ENCODE measurements at regions not wholly inside any gene's neighbourhood (a gene's known extent, or its start where the extent isn't known, plus 50 kb on each side); places are given as distances from the start of the nearest gene placed in this dataset.

GRCh38 chr2:71832844-71833243, 314.8 kb downstream of the CYP26B1 start:
- DNase-seq (ENCODE audit: low spot score), result no peak
- H3K4me3 Mint-ChIP-seq (ENCODE audit: unreplicated experiment), result no peak overlapping the region
- H3K9me3 Mint-ChIP-seq (ENCODE audit: low read depth), result no peaks in the 10 kb centered on the region
- no peak for TF ChIP-seq CTCF (IDR thresholded peaks at IDR 0.05)
- H3K27ac Mint-ChIP-seq (ENCODE audit: unreplicated experiment), result no peak overlapping the region
- no peaks in the 10 kb centered on the region for H3K27me3 Mint-ChIP-seq (ENCODE audit: low read depth)
- H3K36me3 Mint-ChIP-seq (ENCODE audit: low read depth), result peaks cover 1% of the 10 kb centered on the region
- H3K4me1 Mint-ChIP-seq (ENCODE audit: low read depth), result peaks cover 3% of the 10 kb centered on the region

- Mint-ChIP-seq H3K9me3 (ENCODE audit: low read depth) (no peaks in the 10 kb centered on the region), H3K4me1 (ENCODE audit: low read depth) (peaks cover 3% of the 10 kb centered on the region), H3K4me3 (ENCODE audit: unreplicated experiment) (no peak overlapping the region), H3K27ac (ENCODE audit: unreplicated experiment) (no peak overlapping the region), H3K27me3 (ENCODE audit: low read depth) (no peaks in the 10 kb centered on the region), H3K36me3 (ENCODE audit: low read depth) (peaks cover 1% of the 10 kb centered on the region)
- no peak for DNase-seq (ENCODE audit: low spot score)
- no peak for TF ChIP-seq CTCF (IDR thresholded peaks at IDR 0.05)
Measured at GRCh38 chr2:71832388-71832787, 315.3 kb downstream of the CYP26B1 start.

GRCh38 chr2:71831193-71831577, 316.5 kb downstream of the CYP26B1 start:
- H3K27ac Mint-ChIP-seq (ENCODE audit: unreplicated experiment), result no peak overlapping the region
- H3K36me3 Mint-ChIP-seq (ENCODE audit: low read depth), result no peaks in the 10 kb centered on the region
- peak; percentile 10 for TF ChIP-seq CTCF (IDR thresholded peaks at IDR 0.05)
- peak overlapping the region; percentile 20 for H3K4me3 Mint-ChIP-seq (ENCODE audit: unreplicated experiment)
- no peak for DNase-seq (ENCODE audit: low spot score)
- peaks cover 3% of the 10 kb centered on the region for H3K4me1 Mint-ChIP-seq (ENCODE audit: low read depth)
- no peaks in the 10 kb centered on the region for H3K27me3 Mint-ChIP-seq (ENCODE audit: low read depth)
- H3K9me3 Mint-ChIP-seq (ENCODE audit: low read depth), result no peaks in the 10 kb centered on the region

GRCh38 chr2:71830497-71831192, 317.0 kb downstream of the CYP26B1 start:
- Mint-ChIP-seq H3K27ac (ENCODE audit: unreplicated experiment) (no peak overlapping the region), H3K4me1 (ENCODE audit: low read depth) (peaks cover 3% of the 10 kb centered on the region), H3K4me3 (ENCODE audit: unreplicated experiment) (peak overlapping the region; percentile 20), H3K27me3 (ENCODE audit: low read depth) (no peaks in the 10 kb centered on the region), H3K9me3 (ENCODE audit: low read depth) (no peaks in the 10 kb centered on the region), H3K36me3 (ENCODE audit: low read depth) (no peaks in the 10 kb centered on the region)
- peak; percentile 3 for TF ChIP-seq CTCF (IDR thresholded peaks at IDR 0.05)
- DNase-seq (ENCODE audit: low spot score), result no peak

GRCh38 chr2:71829008-71829407, 318.7 kb downstream of the CYP26B1 start:
- Mint-ChIP-seq H3K9me3 (ENCODE audit: low read depth) (peaks cover 7% of the 10 kb centered on the region), H3K27me3 (ENCODE audit: low read depth) (no peaks in the 10 kb centered on the region), H3K27ac (ENCODE audit: unreplicated experiment) (no peak overlapping the region), H3K4me1 (ENCODE audit: low read depth) (peaks cover 3% of the 10 kb centered on the region), H3K36me3 (ENCODE audit: low read depth) (no peaks in the 10 kb centered on the region), H3K4me3 (ENCODE audit: unreplicated experiment) (no peak overlapping the region)
- no peak for TF ChIP-seq CTCF (IDR thresholded peaks at IDR 0.05)
- DNase-seq (ENCODE audit: low spot score), result no peak
